DMS79 treated with DMSO at 0.1 percent for 48 hours (cell line): ENCODE measurements at regions not wholly inside any gene's neighbourhood (a gene's known extent, or its start where the extent isn't known, plus 50 kb on each side); places are given as distances from the start of the nearest gene placed in this dataset.
"Not testable (repeated sequence)": the region's sequence is repeated elsewhere in the genome, so short reads cannot be mapped to it uniquely, and the experiment has no call there.

Experiments
- DNase-seq: peaks from one replicate; lab custom pipeline; 2025; lab: John Stamatoyannopoulos, UW

DNA sequence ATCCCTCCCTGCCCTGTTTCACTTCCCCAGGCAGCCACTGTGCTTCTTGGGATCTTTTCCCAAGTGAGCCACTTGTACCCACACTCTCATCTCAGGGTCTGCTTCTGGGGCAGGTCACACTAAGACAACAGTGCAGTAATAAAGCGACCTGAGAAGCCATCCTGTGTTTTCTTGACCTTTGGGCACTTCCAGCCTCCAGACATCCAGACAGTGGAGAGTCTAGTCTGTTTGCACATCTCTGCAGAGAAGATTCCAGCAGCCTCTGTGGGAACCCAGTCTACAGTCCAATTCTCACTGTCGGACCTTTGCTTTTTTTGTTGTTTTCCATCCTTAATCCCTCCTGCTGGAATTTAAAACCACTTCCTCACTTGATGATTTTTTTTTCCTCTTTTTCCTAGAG, 50.3 kb upstream of the ATP6AP2 start:
- DNase-seq: no peak

DNA sequence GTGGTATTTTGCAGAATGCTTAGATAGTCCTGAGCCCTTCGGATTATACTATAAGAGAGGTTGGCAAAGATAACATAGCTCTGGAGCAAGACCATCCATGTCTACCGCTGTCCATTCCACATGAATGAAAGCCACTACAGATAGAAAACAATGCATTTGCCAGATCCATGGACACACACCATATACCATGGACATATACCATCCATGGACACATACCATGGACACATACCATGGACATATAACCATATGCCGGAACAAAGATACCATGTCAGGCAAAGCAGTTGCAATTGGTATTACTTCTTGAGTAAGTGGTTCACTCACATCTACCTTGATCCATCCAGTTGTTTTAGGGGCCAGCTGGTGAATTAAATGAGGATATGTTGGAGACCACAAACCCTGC, 53.2 kb upstream of the ATP6AP2 start:
- no peak for DNase-seq

DNA sequence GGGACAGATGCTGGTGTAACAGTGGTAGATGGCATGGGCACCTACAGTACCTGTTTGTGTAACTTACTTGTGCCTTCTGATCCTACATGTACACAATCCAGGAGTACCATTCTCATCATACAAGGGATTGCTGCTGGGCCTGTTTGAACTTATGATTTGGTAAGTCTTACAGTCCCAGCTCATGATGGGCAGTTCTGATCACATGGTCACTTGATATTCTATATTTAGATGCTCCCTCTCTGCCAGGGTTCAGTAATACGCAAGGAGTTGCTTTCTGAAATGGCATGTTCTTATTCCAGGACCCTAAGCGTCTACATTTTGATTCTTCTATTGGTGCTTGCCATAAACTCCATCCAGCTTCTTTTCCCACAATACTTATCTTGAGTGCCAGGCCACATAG, 54.4 kb upstream of the ATP6AP2 start:
- DNase-seq: no peak

DNA sequence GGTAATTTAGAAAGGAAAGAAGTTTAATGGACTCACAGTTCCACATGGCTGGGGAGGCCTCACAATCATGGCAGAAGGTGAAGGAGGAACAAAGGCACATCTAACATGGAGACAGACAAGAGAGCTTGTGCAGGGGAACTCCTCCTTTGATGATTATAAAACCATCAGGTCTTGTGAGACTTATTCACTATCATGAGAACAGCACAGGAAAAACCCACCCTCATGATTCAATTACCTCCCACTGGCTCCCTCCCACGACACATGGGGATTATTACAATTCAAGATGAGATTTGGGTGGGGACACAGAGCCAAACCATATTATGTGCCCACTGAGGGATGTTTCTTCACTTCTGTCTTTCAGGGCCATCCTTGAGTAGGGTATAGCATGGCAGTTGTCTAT, 54.9 kb upstream of the ATP6AP2 start:
- not testable (repeated sequence) for DNase-seq

DNA sequence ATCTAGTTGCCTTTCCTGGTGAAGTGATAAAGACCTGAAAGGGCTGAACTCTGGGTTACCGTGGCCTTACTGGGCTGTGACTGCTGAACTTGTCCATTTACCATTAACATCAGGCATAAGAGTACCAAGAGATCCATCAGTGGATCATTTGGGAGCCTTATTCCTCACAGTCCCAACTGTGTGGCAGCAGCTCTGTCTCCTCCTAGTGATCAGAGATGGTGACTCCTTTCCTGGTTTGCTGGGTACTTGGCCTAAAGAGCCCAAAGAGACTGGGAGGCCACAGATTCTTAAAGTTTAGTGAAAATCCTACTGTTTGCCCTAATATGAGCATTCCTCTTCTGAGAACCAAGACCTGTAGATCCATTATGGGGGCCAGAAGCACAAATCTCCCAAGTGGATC, 56.3 kb upstream of the ATP6AP2 start:
- DNase-seq: no peak

DNA sequence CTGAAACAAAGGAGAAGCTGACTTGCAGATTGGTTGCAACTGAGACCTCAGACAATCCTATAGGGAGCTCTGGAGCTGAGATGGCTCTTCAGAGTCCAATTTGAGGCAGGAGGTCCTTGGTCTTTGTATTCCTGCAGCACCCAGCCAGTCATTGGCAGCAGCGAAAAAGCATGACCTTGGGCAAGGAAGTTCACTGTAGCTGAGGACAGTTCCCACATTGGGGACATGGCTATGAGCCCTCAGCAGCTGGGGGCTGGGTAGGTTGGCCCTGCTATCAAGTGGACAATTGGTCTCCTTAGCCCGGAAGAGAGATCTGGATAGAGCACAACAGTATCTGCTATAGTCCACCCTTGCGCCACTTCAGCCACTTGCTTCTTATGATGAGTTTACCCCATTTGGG, 56.9 kb upstream of the ATP6AP2 start:
- no peak for DNase-seq

DNA sequence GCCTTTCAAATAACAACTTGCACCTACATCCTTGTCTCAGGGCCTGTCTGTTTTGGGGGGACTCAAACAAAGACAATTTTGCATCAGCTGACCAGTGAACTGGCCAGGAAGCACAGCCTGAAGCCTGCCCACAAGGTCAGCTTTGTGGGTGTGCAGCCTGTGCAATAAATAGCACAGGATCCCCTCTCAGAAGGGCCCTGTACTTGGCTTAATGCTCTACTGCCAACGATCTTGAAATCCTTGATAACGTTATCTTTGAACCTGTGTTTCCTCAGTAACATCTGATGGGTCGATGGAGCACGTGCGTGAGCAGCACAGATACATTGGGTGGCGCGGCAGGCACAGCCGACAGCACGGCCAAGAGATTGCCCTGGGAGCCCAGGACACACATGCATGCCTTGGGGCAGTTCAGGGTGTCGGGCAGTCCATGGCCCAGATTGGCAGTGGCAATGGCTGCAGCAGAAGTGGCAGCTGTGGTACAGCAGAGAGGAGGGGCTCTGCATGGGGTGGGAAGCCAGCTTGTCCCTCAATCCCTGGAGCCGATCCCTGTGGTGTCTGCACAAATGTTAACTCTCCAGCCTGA, 58.8 kb upstream of the ATP6AP2 start:
- DNase-seq: no peak

DNA sequence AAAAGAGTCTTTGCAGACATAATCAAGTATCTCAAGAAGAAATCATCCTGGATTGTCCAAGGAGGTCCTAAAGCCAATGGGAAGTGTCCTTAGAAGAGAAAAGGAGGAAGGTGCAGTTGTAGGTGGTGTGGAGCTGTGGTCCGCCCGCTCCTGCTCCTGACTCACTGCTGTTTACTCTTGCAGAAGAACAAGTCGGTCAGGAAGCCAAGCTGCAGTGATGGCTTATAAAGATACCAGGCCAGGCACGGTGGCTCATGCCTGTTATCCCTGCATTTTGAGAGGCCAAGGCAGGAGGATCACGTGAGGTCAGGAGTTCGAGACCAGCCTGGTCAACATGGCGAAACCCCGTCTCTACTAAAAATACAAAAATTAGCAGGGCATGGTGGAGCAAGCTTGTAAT, 66.4 kb upstream of the ATP6AP2 start:
- DNase-seq: no peak

DNA sequence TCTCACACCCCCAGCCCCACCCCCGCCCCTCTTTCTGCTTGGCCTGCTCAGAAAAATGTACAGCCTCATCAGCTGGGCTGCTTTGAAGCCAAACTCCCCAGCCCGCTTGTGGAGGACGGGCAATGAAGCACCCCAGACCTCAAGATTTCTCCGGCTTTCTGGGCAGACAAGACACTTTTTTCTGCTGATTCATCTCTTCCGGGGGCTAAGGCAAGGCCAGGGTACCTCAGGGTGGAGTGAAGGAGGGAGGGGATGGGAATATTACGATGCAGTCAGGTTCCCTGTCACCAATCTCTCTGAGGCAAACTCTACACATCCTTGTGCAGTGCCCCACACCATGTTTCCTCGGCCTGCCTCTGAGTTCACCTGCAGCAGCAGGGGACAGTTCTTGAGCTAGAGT, 66.9 kb upstream of the ATP6AP2 start:
- no peak for DNase-seq

DNA sequence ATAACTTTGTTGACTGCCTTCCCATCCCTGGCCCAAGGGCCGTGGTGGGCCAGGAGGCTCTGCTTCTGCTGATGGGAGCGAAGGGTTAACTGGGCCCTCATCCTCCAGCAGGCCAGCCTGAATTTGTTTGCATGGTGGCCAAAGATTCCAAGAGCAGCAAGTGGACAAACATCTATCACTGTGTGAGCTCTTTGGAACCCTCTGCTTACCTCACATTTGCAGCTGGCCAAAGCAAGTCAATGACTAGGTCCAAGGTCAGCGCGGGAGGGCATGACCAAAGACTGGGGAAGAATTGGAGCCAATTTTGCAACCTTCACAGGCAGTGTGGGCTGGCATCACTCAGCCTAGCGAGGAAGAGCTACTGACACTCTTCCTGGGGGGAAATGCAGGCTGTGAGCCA, 67.8 kb upstream of the ATP6AP2 start:
- no peak for DNase-seq

DNA sequence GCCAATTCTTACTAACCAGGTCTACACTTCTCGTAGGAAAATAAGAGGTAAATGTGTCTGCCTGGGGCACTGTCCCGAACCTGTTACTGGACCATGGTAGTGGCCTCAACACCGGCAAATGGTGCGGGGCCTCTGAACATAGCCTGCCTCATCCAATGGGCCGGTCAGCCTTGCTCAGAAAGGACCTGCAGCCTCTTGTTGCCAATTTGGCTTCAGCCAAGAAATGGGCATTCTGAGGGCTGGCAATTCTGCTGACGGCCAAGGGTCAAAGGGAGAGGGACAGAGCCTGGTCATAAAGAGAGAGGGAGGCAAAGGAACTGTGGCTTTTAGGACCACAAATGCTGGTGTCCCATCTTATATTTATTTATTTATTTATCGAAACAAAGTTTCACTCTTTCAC, 69.5 kb upstream of the ATP6AP2 start:
- no peak for DNase-seq

DNA sequence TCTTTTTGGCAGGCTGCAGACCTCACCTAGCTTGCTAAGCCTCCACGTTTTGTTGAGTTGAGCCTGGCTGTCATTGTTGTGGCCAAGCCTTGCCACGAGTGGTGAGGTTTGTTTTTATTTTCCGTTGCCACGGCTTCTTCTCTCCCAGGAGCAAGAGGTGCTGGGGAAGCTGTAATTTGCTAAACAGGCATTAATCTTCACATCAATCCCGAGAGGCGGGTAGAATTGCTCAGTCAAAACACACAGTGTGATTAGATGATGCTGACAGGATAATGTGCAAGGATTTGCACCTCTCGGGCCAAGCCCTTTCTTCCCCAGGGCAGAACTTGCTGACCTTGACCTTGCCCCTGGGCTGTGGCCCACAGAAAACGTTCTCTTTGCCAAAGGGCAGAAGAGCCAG, 72.2 kb upstream of the ATP6AP2 start:
- no peak for DNase-seq

DNA sequence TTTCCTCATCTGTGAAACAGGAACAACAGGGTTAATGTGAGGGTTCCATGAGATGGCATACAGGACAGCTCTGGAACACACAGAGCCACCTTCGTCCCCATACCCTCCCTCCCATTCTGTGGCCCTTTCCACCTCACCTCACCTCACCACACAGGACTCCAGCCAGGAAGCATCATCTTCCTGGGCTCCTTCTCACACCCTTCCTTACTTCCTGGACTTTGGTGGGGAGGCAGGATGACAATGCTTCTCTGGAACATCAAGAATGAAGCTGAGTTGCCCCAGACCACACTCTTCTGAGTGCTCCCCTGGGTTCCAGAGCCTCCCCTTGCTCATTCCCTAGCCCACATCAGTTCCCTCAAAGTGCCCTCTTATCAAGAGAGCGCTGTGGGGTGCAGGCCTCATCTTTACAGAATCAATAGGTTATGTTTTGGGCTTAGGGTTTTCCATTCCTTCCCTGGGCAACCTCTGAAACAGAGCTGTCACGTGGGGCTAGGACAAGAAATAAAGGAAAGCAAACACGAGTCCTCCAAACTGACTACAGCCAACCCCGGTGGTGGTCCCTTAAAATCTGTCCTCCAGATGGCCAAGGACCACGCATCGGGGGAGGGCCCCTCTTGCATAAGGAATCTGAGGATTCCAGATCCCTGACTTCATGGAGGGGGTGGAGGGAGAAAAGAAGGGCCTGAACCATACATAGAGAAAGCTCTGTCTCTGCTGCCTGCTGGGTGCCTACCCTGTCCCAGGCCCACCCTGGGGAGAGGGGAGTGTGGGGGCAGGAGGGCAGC, 74.4 kb upstream of the ATP6AP2 start:
- DNase-seq: no peak

DNA sequence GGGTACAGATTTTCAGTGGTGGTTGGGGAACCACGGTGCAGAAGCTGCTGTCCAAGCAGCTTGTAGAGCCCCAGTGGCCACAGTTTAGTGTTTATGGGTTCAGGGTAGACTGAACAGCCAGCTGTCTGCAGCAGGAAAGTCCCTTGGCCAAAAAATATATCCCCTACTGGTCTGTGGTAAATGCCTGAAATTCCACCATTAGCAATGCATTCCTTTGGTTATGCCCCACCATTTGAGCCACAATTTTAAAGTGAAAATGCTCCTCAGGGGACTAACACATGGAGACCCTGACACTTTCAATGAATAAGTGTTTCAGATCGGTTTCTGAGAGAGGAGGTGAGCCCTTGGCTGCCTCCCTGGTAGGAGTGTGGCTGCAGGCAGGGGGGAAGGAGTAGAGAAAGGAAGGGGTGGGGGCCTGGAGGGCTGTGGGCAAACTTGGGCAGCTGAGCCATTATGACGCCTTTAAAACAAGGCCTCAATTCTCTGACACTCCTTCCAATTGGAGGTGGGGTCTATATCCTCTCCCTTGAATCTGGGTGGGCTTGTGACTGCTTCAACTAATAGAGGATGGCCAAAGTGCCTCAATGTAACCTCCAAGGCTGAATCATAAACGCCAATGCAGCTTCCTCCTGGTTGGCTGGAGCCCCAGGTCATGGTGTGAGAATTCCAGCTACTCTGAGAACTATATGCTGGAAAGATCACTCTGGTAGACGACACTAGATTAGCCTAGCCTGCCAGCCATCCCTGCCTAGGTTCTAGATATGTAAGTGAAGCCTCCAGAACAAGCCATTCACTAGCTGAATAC, 75.8 kb upstream of the ATP6AP2 start:
- DNase-seq: no peak

DNA sequence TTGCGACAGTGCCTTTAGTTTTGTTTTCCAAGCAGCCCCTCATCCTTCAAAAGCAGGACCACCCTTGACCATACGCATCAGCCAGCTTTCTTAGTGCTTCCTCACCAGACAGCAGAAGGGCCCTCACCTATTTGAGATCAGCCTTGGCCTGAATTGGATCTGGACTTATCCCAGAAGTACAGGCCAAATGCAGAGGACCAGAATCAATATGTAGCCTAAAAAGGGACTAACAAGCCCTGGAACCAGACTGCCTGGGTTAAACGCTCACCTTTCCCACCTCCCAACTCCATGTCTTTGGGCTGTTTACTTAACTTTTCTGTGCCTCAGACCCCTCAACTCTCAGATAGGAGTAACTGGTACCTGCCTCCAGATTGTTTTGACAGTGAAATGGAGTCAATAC, 77.7 kb upstream of the ATP6AP2 start:
- no peak for DNase-seq

DNA sequence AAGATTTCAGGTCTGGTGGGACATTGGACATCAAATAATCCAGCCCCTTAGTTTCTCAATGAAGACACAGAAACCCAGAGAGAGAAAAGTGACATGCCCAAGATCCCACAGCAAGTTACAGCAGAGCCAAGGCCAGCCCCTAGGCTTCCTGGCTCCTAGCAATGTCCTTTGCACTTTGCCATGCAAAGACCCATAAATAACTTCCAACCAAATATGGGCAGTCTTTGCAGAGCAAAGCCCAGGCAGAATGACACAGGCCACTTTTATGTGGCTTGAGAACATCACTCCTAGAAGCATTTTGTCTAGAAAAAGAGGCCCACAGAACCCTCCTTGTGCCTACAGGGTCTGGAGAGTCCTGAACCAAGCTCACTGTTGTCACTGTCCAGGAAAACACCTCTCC, 78.1 kb upstream of the ATP6AP2 start:
- no peak for DNase-seq

DNA sequence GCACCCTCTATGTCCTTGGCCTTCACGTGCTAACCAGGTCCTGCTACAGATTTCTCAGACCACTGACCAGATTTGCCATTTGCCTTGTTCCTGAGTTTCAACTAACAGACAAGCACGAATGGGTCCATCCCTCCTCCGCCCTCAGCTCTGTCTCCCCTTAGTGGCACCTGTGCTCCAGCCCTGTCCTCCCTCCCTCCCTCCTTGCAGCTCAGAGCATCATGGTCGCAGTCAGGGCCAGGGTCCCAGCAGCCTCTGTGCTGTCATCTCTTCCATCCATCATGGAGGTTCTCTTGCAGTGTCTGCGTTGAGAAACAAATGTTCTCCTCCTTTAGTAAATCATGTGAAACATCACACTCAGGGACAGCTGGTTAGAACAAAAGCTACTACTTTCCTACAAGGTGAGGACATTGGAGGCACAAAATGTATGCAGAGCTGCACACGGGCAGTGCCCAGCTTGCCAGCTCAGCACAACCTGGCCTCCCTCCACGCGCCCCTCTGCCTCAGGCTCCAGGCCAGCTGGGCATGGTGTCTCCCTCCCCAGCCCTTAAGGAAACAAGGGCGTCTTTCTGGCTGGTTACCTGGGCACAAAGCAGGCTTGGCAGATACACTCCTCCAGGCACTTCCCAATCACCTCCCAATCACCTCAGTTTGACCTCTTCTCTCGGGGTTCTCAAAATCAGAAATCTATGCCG, 79.5 kb upstream of the ATP6AP2 start:
- DNase-seq: no peak

DNA sequence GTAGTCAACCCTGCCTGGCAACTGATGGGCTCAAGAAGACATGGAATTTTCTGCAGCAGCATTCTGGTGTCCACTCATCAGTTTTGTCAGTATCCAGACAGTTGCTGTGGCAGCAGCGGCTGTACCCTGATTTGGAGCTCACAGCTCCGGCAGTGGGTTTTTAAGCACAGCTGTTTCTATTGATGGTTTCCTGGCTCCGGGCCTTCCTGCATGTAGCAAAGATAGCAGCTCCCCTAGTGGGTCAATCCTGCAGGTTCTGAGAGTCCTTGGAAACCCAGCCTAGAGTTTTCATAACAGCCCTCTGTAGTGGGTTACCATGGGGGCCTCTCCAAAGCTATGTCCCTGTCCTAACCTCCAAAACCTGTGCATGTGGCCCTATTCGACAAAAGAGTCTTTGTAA, 84.0 kb upstream of the ATP6AP2 start:
- DNase-seq: no peak

DNA sequence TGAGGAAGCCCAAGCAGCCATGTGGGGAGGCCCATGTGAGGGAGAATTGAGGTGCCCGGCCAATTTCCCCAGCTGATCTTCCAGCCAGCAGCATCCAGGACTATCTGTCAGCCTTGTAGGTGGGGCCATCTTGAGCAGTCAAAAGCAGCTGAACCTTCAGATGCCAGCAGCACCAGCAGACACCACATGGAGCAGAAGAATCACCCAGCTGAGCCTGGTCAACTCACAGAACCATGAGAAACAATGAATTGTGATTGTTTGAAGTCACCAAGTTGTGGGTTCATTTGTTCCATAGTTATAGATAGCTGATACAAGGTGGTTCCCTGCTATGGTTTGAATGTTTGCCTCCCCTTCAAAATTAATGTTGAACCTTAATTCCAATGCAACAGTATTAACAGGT, 85.1 kb upstream of the ATP6AP2 start:
- no peak for DNase-seq

DNA sequence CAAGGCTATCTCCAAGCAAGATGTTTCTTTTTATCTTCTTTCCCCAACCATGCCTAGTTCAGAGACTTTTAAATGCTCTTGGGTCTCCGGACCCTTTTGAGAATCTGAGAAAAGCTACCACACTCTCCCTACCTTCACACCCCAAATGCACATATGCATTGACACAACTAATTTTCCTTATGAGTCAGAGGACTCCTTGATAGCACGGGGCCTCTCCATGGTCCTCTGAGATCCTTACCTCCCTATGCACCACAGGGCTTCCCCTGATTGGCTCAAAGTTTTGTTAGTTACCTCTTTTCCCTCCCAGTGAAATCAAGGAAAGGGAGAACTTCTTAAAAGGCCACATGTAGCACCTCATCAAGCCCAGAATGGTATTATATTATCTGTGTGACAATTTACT, 86.8 kb upstream of the ATP6AP2 start:
- DNase-seq: no peak

DNA sequence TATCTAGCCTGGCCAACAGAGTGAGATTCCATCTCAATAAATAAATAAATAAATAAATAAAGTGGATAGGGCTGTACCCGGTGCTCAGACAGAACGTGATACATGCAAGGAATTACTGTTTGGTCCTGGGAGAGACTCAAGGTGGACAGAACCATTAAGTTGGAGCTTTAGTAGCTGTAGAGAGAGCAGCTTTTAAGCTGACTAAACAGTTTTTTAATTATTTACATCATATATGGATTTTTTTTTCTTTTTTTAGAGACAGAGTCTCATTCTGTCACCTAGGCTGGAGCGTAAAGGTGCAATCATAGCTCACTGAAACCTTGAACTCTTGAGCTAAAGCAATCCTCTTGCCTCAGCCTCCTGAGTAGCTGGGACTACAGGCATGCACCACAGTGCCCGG, 92.5 kb upstream of the ATP6AP2 start:
- no peak for DNase-seq

DNA sequence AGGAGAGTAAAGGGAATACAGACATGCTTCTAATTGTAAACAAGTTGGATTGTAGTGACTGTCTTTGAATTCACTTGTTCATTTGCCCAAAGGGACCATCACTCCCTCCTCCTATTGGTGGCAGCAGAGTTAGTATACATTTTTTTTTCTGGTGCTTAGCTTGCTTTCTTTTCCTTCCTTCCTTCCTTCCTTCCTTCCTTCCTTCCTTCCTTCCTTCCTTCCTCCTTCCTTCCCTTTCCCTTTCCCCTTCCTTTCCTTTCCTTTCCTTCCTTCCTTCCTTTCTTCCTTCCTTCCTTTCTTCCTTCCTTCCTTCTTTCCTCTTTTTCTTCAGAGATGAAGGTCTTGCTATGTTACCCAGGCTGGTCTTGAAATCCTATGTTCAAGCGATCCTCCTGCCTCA, 94.8 kb upstream of the ATP6AP2 start:
- DNase-seq: no peak
